ENCODE measurements at regions not wholly inside any gene's neighbourhood (a gene's known extent, or its start where the extent isn't known, plus 50 kb on each side); places are given as distances from the start of the nearest gene placed in this dataset.

GRCh38 chr18:72692086-72692485 lies 147.9 kb upstream of the CBLN2 start:
- no peak for DNase-seq

GRCh38 chr18:72687736-72688135 lies 143.6 kb upstream of the CBLN2 start:
- DNase-seq = no peak

- no peak for DNase-seq
Measured at GRCh38 chr18:72675394-72675793, 131.3 kb upstream of the CBLN2 start.

GRCh38 chr18:72674710-72675109 lies 130.6 kb upstream of the CBLN2 start:
- no peak for DNase-seq

- DNase-seq = no peak
Measured at GRCh38 chr18:72673242-72673641, 129.1 kb upstream of the CBLN2 start.

GRCh38 chr18:72672364-72673184 lies 128.4 kb upstream of the CBLN2 start:
- DNase-seq = no peak

GRCh38 chr18:72667932-72668331 lies 123.8 kb upstream of the CBLN2 start:
- DNase-seq = no peak

GRCh38 chr18:72652990-72653593 lies 109.0 kb upstream of the CBLN2 start:
- peak in 1 of 2 experiments; percentile 9 for DNase-seq

GRCh38 chr18:72651033-72651432 lies 106.9 kb upstream of the CBLN2 start:
- DNase-seq = no peak

- no peak for DNase-seq
Measured at GRCh38 chr18:72648481-72648960, 104.4 kb upstream of the CBLN2 start.

- no peak for DNase-seq
Measured at GRCh38 chr18:72648079-72648478, 103.9 kb upstream of the CBLN2 start.

- no peak for DNase-seq
Measured at GRCh38 chr18:72640557-72640956, 96.4 kb upstream of the CBLN2 start.

GRCh38 chr18:72638376-72638775 lies 94.2 kb upstream of the CBLN2 start:
- DNase-seq = no peak

- no peak for DNase-seq
Measured at GRCh38 chr18:72637721-72638120, 93.6 kb upstream of the CBLN2 start.

GRCh38 chr18:72637299-72637698 lies 93.2 kb upstream of the CBLN2 start:
- DNase-seq = no peak

GRCh38 chr18:72636611-72637010 lies 92.5 kb upstream of the CBLN2 start:
- no peak for DNase-seq

GRCh38 chr18:72634500-72634899 lies 90.4 kb upstream of the CBLN2 start:
- DNase-seq = no peak

- DNase-seq = no peak
Measured at GRCh38 chr18:72630991-72631390, 86.8 kb upstream of the CBLN2 start.

- no peak for DNase-seq
Measured at GRCh38 chr18:72623444-72623843, 79.3 kb upstream of the CBLN2 start.

- DNase-seq = no peak
Measured at GRCh38 chr18:72613534-72613930, 69.4 kb upstream of the CBLN2 start.

GRCh38 chr18:72612894-72613533 lies 68.9 kb upstream of the CBLN2 start:
- no peak for DNase-seq

GRCh38 chr18:72605376-72605775 lies 61.2 kb upstream of the CBLN2 start:
- DNase-seq = no peak

- DNase-seq = no peak
Measured at GRCh38 chr18:72601944-72602343, 57.8 kb upstream of the CBLN2 start.

- no peak for DNase-seq
Measured at GRCh38 chr18:72601481-72601880, 57.3 kb upstream of the CBLN2 start.
